Muscle of back (tissue), 3 donors: ENCODE measurements at regions not wholly inside any gene's neighbourhood (a gene's known extent, or its start where the extent isn't known, plus 50 kb on each side); places are given as distances from the start of the nearest gene placed in this dataset.

Experiments
- DNase-seq, 3 donors: peaks; one replicate each; pipeline versions ENCODE4 v3.0.0 to v3.0.0-alpha.2; 2013

DNA sequence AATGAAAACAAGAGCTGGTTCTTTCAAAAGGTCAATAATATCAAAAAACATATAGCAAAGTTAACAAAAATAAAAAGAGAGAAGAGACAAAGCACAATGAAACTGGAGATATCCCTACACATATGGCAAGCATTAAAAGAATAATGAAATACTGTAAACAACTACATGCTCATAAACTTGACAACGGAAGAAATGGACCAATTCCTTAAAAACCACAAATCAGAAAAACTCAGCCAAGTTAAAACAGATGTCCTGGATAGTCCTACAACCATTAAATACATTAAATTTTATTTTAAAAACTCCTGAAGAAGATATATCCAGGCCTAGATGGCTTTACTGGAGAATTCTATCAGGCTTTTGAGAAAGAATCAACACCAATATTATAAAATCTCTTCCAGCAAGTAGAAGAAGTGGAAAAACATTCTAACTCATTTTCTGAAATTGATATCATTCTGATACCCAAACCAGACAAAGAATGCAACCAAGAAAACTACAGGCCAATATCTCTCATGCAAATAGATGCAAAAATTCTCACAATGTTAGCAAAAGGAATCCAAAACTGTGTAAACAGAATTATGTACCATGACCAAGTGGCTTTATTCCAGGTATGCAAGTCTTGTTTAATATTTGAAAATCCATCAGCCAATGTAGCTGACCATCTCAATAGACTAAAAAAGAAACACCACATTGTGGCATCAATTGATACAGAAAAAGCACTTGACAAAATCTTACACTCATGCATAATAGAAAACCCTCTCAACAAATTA, 56.1 kb upstream of the LRRC7 start:
- peak; percentile 13 to 52 (median 51) for DNase-seq

DNA sequence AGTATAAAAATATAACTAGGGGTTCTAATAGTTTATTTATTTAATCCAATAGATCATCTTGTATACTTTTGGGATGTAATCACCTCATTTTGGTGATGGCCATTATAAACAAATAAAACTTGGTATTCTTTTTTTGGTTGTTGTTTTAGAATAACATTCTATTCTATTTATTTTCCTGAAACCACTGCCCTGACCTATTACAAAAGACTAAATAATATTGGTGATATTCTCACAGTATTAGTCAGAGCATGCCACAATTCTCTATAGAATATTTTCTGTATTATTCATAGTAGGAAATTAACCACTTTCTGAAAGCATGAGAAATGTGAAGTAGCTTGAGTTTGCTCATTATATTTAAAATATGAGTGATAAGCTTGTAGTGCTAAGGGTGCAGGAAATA, 54.1 kb upstream of the LRRC7 start:
- peak in 1 of 3 donors; percentile 42 for DNase-seq
